ENCODE measurements at regions not wholly inside any gene's neighbourhood (a gene's known extent, or its start where the extent isn't known, plus 50 kb on each side); places are given as distances from the start of the nearest gene placed in this dataset.

DNA sequence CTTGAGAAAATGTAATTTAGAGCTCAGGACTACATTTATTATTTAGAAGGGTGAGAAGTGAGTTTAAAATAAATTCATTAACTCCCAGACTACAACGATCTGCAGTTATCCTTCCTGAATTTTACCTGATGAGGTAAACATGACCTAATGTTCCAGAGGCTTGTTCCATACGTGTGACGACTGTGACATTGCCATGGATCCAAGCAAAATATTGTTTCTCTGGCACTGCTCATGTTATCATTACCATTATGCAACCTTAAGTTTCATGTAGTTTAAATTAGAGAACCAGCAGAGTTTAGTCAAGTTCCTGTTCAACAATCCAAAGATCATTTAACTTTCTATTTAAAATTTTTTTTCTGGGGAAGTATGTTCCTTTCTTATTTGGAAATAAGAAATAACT, 279.6 kb downstream of the KLF5 start (continued):
- TF ChIP-seq ZNF335 (tag by site-specific recombination; conservative IDR thresholded peaks at IDR 0.05): no peak
- TF ChIP-seq ZNF629 (tag by site-specific recombination; IDR thresholded peaks at IDR 0.05): no peak
- no peak for TF ChIP-seq ZNF324 (tag by site-specific recombination; IDR thresholded peaks at IDR 0.05)
- TF ChIP-seq, protein P1, sequence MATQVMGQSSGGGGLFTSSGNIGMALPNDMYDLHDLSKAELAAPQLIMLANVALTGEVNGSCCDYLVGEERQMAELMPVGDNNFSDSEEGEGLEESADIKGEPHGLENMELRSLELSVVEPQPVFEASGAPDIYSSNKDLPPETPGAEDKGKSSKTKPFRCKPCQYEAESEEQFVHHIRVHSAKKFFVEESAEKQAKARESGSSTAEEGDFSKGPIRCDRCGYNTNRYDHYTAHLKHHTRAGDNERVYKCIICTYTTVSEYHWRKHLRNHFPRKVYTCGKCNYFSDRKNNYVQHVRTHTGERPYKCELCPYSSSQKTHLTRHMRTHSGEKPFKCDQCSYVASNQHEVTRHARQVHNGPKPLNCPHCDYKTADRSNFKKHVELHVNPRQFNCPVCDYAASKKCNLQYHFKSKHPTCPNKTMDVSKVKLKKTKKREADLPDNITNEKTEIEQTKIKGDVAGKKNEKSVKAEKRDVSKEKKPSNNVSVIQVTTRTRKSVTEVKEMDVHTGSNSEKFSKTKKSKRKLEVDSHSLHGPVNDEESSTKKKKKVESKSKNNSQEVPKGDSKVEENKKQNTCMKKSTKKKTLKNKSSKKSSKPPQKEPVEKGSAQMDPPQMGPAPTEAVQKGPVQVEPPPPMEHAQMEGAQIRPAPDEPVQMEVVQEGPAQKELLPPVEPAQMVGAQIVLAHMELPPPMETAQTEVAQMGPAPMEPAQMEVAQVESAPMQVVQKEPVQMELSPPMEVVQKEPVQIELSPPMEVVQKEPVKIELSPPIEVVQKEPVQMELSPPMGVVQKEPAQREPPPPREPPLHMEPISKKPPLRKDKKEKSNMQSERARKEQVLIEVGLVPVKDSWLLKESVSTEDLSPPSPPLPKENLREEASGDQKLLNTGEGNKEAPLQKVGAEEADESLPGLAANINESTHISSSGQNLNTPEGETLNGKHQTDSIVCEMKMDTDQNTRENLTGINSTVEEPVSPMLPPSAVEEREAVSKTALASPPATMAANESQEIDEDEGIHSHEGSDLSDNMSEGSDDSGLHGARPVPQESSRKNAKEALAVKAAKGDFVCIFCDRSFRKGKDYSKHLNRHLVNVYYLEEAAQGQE (tag by site-specific recombination; IDR thresholded peaks at IDR 0.05): no peak
- TF ChIP-seq ZNF37A (tag by site-specific recombination; IDR thresholded peaks at IDR 0.05): no peak

DNA sequence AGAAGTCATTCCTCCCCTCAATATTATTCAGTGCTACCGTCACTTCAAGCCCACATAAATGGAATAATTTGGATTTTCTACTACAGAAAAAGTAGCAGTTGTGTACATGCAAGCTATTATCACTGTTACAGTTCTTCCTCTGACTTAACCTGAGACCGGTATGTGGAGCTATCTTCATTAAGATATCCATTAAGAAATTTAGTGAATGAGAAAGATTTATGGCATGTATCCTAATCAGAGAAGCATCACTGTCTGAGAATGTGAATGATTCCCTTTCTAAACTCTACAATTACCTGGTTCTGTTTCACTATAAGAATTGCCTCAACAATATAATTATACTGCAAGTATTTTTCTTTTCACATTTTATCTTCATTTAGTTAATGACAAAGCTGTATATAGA, 278.7 kb downstream of the KLF5 start:
- POLR2A ChIA-PET: no interaction called here
- CTCF ChIA-PET: no interaction called here
- no peak for TF ChIP-seq ZNF473 (tag by site-specific recombination; IDR thresholded peaks at IDR 0.05)
- H3K36me3 ChIP-seq (ENCODE audit: control insufficient read depth in 2 of 2, insufficient read depth in 1 of 2, low read length in 2 of 2): no peaks in the 10 kb centered on the region
- no peak overlapping the region for H3K4me3 ChIP-seq (ENCODE audit: low read depth, low read length)
- no peak overlapping the region for H3K27ac ChIP-seq (ENCODE audit: extremely low read depth, low read depth, low read length)
- no peaks in the 10 kb centered on the region for H3K9me3 ChIP-seq (ENCODE audit: control insufficient read depth, insufficient read depth, low read depth, low read length)
- H3K4me1 ChIP-seq (ENCODE audit: control insufficient read depth, insufficient read depth, low read length): no peaks in the 10 kb centered on the region

DNA sequence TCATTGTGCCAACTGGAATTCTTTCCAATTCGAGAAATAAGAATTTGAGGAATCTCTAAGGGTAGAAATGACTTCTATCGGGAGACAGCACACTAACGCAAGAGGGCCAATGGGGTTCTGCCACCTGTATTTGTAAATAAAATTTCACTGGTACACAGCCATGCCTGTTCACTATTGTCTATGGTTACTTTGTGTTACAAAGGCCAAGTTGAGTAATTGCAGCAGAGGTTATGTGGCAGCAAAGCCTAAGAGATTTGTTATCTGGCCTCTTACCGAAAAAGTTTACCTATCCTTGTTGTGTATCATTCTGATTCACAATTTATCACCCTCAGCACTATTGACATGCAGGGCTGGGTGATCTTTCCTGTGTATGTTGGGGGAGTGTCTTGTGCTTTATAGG, 278.0 kb downstream of the KLF5 start:
- H3K4me3 ChIP-seq (ENCODE audit: low read depth, low read length): no peak overlapping the region
- CTCF ChIA-PET: interaction anchor here (0.6 kb wide), 1 partner anchor 20 kb away, joined by 6 read pairs; no protein-coding TSS in a partner anchor
- no peak overlapping the region for H3K27ac ChIP-seq (ENCODE audit: extremely low read depth, low read depth, low read length)
- no peaks in the 10 kb centered on the region for H3K36me3 ChIP-seq (ENCODE audit: control insufficient read depth in 2 of 2, insufficient read depth in 1 of 2, low read length in 2 of 2)
- no peaks in the 10 kb centered on the region for H3K4me1 ChIP-seq (ENCODE audit: control insufficient read depth, insufficient read depth, low read length)
- POLR2A ChIA-PET: no interaction called here
- H3K9me3 ChIP-seq (ENCODE audit: control insufficient read depth, insufficient read depth, low read depth, low read length): no peaks in the 10 kb centered on the region
- TF ChIP-seq ZNF311 (tag by site-specific recombination; IDR thresholded peaks at IDR 0.05; ENCODE audit: borderline replicate concordance): no peak
- TF ChIP-seq, protein P2, sequence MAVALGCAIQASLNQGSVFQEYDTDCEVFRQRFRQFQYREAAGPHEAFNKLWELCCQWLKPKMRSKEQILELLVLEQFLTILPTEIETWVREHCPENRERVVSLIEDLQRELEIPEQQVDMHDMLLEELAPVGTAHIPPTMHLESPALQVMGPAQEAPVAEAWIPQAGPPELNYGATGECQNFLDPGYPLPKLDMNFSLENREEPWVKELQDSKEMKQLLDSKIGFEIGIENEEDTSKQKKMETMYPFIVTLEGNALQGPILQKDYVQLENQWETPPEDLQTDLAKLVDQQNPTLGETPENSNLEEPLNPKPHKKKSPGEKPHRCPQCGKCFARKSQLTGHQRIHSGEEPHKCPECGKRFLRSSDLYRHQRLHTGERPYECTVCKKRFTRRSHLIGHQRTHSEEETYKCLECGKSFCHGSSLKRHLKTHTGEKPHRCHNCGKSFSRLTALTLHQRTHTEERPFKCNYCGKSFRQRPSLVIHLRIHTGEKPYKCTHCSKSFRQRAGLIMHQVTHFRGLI (tag by site-specific recombination; IDR thresholded peaks at IDR 0.05): no peak
- TF ChIP-seq ZIC2 (tag by site-specific recombination; IDR thresholded peaks at IDR 0.05): no peak
- TF ChIP-seq ZNF707 (tag by site-specific recombination; IDR thresholded peaks at IDR 0.05): no peak
- no peak for TF ChIP-seq ZFP37 (tag by site-specific recombination; IDR thresholded peaks at IDR 0.05)
- no peak for TF ChIP-seq ZNF747 (tag by site-specific recombination; IDR thresholded peaks at IDR 0.05)
- no peak for TF ChIP-seq ZNF10 (tag by site-specific recombination; IDR thresholded peaks at IDR 0.05)
- TF ChIP-seq, protein P3, sequence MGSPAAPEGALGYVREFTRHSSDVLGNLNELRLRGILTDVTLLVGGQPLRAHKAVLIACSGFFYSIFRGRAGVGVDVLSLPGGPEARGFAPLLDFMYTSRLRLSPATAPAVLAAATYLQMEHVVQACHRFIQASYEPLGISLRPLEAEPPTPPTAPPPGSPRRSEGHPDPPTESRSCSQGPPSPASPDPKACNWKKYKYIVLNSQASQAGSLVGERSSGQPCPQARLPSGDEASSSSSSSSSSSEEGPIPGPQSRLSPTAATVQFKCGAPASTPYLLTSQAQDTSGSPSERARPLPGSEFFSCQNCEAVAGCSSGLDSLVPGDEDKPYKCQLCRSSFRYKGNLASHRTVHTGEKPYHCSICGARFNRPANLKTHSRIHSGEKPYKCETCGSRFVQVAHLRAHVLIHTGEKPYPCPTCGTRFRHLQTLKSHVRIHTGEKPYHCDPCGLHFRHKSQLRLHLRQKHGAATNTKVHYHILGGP (tag by site-specific recombination; IDR thresholded peaks at IDR 0.05): no peak
- TF ChIP-seq, protein P4, sequence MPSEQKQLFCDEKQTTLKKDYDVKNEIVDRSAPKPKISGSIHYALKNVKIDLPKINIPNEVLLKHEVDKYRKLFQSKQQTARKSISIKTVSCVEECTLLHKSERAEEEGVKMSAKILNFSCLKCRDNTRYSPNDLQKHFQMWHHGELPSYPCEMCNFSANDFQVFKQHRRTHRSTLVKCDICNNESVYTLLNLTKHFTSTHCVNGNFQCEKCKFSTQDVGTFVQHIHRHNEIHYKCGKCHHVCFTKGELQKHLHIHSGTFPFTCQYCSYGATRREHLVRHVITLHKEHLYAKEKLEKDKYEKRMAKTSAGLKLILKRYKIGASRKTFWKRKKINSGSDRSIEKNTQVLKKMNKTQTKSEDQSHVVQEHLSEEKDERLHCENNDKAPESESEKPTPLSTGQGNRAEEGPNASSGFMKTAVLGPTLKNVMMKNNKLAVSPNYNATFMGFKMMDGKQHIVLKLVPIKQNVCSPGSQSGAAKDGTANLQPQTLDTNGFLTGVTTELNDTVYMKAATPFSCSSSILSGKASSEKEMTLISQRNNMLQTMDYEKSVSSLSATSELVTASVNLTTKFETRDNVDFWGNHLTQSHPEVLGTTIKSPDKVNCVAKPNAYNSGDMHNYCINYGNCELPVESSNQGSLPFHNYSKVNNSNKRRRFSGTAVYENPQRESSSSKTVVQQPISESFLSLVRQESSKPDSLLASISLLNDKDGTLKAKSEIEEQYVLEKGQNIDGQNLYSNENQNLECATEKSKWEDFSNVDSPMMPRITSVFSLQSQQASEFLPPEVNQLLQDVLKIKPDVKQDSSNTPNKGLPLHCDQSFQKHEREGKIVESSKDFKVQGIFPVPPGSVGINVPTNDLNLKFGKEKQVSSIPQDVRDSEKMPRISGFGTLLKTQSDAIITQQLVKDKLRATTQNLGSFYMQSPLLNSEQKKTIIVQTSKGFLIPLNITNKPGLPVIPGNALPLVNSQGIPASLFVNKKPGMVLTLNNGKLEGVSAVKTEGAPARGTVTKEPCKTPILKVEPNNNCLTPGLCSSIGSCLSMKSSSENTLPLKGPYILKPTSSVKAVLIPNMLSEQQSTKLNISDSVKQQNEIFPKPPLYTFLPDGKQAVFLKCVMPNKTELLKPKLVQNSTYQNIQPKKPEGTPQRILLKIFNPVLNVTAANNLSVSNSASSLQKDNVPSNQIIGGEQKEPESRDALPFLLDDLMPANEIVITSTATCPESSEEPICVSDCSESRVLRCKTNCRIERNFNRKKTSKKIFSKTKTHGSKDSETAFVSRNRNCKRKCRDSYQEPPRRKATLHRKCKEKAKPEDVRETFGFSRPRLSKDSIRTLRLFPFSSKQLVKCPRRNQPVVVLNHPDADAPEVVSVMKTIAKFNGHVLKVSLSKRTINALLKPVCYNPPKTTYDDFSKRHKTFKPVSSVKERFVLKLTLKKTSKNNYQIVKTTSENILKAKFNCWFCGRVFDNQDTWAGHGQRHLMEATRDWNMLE (tag by site-specific recombination; conservative IDR thresholded peaks at IDR 0.05; ENCODE audit: low read depth): no peak
- TF ChIP-seq, protein P5, sequence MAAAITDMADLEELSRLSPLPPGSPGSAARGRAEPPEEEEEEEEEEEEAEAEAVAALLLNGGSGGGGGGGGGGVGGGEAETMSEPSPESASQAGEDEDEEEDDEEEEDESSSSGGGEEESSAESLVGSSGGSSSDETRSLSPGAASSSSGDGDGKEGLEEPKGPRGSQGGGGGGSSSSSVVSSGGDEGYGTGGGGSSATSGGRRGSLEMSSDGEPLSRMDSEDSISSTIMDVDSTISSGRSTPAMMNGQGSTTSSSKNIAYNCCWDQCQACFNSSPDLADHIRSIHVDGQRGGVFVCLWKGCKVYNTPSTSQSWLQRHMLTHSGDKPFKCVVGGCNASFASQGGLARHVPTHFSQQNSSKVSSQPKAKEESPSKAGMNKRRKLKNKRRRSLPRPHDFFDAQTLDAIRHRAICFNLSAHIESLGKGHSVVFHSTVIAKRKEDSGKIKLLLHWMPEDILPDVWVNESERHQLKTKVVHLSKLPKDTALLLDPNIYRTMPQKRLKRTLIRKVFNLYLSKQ (tag by site-specific recombination; IDR thresholded peaks at IDR 0.05; ENCODE audit: borderline replicate concordance): no peak
- no peak for TF ChIP-seq BCL11B (tag by site-specific recombination; IDR thresholded peaks at IDR 0.05; ENCODE audit: low read depth)
- TF ChIP-seq ZBTB21 (tag by site-specific recombination; IDR thresholded peaks at IDR 0.05): no peak

All from HEK293 (cell line).